ENCODE measurements at regions not wholly inside any gene's neighbourhood (a gene's known extent, or its start where the extent isn't known, plus 50 kb on each side); places are given as distances from the start of the nearest gene placed in this dataset.
"Not testable (repeated sequence)": the region's sequence is repeated elsewhere in the genome, so short reads cannot be mapped to it uniquely, and the experiment has no call there.

DNA sequence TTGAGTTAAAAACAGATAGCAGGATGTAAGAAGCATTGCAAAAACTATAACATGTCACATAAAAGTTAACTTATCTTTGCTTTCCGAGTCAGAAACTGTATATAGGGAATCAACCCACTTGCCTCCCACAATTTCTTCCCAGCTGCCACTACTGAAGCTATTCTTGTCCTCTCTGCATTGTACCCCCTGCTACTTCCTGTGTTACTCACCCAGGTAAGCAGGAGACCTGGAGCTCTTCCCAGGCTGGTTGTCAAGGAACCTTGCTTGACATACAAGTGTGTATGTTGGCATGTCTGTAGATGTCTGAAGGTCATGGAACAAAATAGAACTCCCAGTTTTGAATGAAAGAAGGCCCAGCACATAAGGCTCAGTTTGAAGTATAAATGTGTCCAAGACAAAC is 74.3 kb upstream of the LRRC4C start:
- TF ChIP-seq, protein P1, sequence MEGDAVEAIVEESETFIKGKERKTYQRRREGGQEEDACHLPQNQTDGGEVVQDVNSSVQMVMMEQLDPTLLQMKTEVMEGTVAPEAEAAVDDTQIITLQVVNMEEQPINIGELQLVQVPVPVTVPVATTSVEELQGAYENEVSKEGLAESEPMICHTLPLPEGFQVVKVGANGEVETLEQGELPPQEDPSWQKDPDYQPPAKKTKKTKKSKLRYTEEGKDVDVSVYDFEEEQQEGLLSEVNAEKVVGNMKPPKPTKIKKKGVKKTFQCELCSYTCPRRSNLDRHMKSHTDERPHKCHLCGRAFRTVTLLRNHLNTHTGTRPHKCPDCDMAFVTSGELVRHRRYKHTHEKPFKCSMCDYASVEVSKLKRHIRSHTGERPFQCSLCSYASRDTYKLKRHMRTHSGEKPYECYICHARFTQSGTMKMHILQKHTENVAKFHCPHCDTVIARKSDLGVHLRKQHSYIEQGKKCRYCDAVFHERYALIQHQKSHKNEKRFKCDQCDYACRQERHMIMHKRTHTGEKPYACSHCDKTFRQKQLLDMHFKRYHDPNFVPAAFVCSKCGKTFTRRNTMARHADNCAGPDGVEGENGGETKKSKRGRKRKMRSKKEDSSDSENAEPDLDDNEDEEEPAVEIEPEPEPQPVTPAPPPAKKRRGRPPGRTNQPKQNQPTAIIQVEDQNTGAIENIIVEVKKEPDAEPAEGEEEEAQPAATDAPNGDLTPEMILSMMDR (IDR thresholded peaks at IDR 0.05): no peak
- no peak for TF ChIP-seq POLR2AphosphoS5 (IDR thresholded peaks at IDR 0.05)
- H3K27ac ChIP-seq: no peak overlapping the region
- H3K9me3 ChIP-seq: no peaks in the 10 kb centered on the region
- H3K36me3 ChIP-seq: no peaks in the 10 kb centered on the region
- no peaks in the 10 kb centered on the region for H3K27me3 ChIP-seq
- peaks cover 13% of the 10 kb centered on the region for H3K4me1 ChIP-seq
- WGBS: 35% methylated on average over 1 of the region's 1 CpG
- no peak for DNase-seq (ENCODE audit: low spot score in 2 of 2)
- H3K4me3 ChIP-seq: no peak overlapping the region

DNA sequence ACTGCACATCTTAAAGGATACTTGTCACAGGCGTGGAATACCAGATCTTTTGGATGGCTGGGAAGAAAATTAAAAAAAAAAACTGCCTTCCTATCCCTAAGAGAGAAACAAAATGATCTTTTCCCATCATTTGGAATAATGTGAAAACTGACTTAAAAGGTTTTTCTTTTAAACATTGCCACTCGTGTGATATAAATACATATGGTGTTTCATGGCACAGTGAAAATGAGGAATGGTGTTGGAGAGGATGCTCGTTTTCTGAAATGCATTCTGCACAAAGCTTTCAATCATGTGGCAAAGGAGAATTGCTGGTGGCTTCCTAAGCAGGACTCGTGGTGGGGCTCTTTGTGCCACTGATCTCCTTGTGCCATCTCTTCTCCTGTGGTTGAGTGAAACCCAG is 74.9 kb upstream of the LRRC4C start:
- Histone ChIP-seq H3K4me1 (peaks cover 13% of the 10 kb centered on the region), H3K4me3 (no peak overlapping the region), H3K36me3 (no peaks in the 10 kb centered on the region), H3K27me3 (no peaks in the 10 kb centered on the region), H3K27ac (no peak overlapping the region), H3K9me3 (no peaks in the 10 kb centered on the region)
- TF ChIP-seq EP300 (IDR thresholded peaks at IDR 0.05) (no peak), POLR2A (IDR thresholded peaks at IDR 0.05) (no peak), POLR2AphosphoS5 (IDR thresholded peaks at IDR 0.05) (no peak)
- TF ChIP-seq, protein P1 (IDR thresholded peaks at IDR 0.05): no peak
- no peak for DNase-seq (ENCODE audit: low spot score in 2 of 2)
- 64% methylated on average over 4 of the region's 4 CpGs for WGBS

DNA sequence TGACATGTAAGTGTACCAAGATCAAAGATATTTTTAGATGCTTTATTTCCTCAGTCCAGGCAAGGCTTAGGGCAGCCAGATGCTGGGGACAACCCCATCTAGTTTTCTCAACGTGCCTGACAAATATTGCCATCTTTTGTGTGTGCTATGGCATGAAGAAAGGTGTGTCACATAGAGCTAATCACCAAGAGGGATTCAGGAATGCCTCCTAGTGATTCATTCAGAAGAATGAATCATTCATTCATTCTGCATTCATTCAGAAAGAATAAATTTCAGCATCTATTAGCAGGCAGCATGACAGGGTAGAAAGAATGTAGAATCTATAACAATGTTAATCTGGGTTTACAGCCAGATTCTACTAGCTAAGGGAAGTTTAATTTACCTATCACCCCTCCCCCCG is 75.4 kb upstream of the LRRC4C start:
- no peak for TF ChIP-seq POLR2A (IDR thresholded peaks at IDR 0.05)
- TF ChIP-seq POLR2AphosphoS5 (IDR thresholded peaks at IDR 0.05): no peak
- no peak for TF ChIP-seq EP300 (IDR thresholded peaks at IDR 0.05)
- TF ChIP-seq, protein P1 (IDR thresholded peaks at IDR 0.05): no peak
- H3K4me1 ChIP-seq: peaks cover 13% of the 10 kb centered on the region
- no peaks in the 10 kb centered on the region for H3K27me3 ChIP-seq
- DNase-seq (ENCODE audit: low spot score in 2 of 2): no peak
- no peaks in the 10 kb centered on the region for H3K9me3 ChIP-seq
- H3K27ac ChIP-seq: no peak overlapping the region
- WGBS: 51% methylated on average over 2 of the region's 2 CpGs
- no peak overlapping the region for H3K4me3 ChIP-seq
- no peaks in the 10 kb centered on the region for H3K36me3 ChIP-seq

DNA sequence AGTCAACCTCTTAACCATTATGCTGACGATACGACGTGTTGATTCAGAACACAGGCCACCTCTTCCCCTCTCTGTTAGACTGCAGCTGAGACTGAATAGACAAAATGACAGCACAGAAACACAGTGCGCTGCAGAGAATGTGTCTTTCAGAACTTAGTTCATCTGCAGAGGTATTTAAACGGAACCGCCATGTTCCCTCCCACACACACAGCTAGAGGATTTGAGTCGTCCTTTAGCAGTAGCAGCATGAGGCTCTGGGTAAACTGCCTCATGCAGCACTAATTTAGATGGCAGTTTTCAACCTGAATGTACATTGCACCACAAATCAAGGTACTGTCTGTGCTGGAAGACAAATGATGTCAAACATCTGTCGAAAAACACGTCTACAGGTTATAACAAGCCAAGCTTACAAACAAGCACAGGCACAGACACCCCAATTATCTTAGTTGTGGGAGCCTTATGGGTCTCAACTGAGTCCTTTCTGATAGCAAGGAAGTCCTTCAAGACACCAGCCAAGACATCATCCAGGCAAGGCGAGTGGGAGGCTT is 76.6 kb upstream of the LRRC4C start:
- H3K27ac ChIP-seq: no peak overlapping the region

DNA sequence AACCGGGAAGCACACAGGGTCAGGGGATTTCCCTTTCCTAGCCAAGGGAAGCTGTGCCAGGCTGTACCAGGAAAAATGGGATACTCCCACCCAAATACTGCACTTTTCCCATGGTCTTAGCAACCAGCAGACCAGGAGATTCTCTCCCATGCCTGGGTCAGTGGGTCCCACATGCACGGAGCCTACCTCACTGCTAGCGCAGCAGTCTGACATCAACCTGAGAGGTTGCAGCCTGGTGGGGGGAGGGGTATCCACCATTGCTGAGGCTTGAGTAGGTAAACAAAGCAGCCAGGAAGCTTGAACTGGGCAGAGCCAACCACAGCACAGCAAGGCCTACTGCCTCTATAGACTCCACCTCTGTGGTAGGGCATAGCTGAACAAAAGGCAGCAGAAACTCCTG is 85.5 kb upstream of the LRRC4C start:
- H3K9me3 ChIP-seq; H3K27me3 ChIP-seq; H3K4me3 ChIP-seq; DNase-seq (ENCODE audit: low spot score in 2 of 2); H3K36me3 ChIP-seq; H3K4me1 ChIP-seq; H3K27ac ChIP-seq: not testable (repeated sequence)
- 81% methylated on average over 3 of the region's 3 CpGs for WGBS

More for the DNA sequence above, 76.6 kb upstream of the LRRC4C start:
- Histone ChIP-seq H3K9me3 (no peaks in the 10 kb centered on the region), H3K36me3 (no peaks in the 10 kb centered on the region), H3K4me1 (peaks cover 13% of the 10 kb centered on the region), H3K4me3 (no peak overlapping the region), H3K27me3 (no peaks in the 10 kb centered on the region)
- no peak for DNase-seq (ENCODE audit: low spot score in 2 of 2)
- WGBS: 63% methylated on average over 10 of the region's 10 CpGs
- TF ChIP-seq EP300 (IDR thresholded peaks at IDR 0.05): no peak
- TF ChIP-seq POLR2AphosphoS5 (IDR thresholded peaks at IDR 0.05): no peak

DNA sequence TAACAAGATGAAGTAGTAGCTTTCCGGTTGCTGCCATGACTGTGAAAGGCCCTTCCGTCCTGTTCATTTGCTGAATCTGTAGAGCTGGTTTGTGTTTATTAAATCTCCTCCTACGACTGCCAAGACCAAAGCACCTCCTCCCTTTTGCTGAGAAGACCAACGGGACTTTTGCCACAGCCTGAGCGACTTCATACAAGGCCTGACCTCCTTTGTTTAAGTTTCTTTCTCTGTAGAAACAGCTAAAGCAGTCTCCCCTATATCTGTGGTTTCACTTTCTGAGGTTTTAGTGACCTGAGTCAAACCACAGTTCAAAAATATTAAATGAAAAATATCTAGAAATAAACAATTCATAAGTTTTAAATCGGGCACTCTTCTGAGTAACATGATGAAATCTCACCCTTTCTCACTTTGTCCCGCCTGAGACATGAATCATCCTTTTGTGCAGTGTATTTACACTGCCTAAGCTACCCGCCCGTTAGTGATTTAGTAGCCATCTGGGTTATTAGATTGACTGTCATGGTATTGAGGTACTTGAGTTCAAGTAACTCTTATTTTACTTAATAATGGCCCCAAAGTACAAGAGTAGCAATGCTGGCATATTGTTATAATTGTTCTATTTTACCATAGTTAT is 119.1 kb upstream of the LRRC4C start:
- no peak overlapping the region for H3K4me3 ChIP-seq
- TF ChIP-seq, protein P1 (IDR thresholded peaks at IDR 0.05): no peak
- TF ChIP-seq POLR2AphosphoS5 (IDR thresholded peaks at IDR 0.05) (no peak), EP300 (IDR thresholded peaks at IDR 0.05) (no peak), POLR2A (IDR thresholded peaks at IDR 0.05) (no peak)
- DNase-seq (ENCODE audit: low spot score in 2 of 2): no peak
- no peaks in the 10 kb centered on the region for H3K4me1 ChIP-seq
- H3K9me3 ChIP-seq: peaks cover 4% of the 10 kb centered on the region
- no peaks in the 10 kb centered on the region for H3K27me3 ChIP-seq
- H3K27ac ChIP-seq: no peak overlapping the region
- WGBS: 88% methylated on average over 9 of the region's 9 CpGs
- no peaks in the 10 kb centered on the region for H3K36me3 ChIP-seq

Data from suprapubic skin (tissue), 4 donors.